A549 (cell line): ENCODE measurements at regions not wholly inside any gene's neighbourhood (a gene's known extent, or its start where the extent isn't known, plus 50 kb on each side); places are given as distances from the start of the nearest gene placed in this dataset.

ENCODE experiments used
- ATAC-seq, 2 experiments: fragments of 200-7000 bp in 1 of 2; fragments of >200 bp in 1 of 2; cut with Nextera tagmentation in 1 of 2; cut with Tn5 transposase in 1 of 2; 3 replicates each; pipeline versions ENCODE4 v1.8.0 to v1.9.1; 2018 to 2020; ENCODE audit warnings: mild to moderate bottlenecking in 1 of 2, moderate library complexity in 1 of 2
- CTCF ChIA-PET: fragments of 300-600 bp; sonication (Branson Sonifier 250); formaldehyde crosslinking; extraction: SDS; loops from one replicate; lab custom pipeline; 2021; ENCODE audit warnings: antibody characterized with exemption, inconsistent platforms; lab: Yijun Ruan, JAX
- POLR2A ChIA-PET: fragments of 350-600 bp; formaldehyde crosslinking; extraction: SDS; loops from one replicate; lab custom pipeline; 2021; ENCODE audit warnings: antibody characterized with exemption, inconsistent platforms; lab: Yijun Ruan, JAX
- DNase-seq, 2 experiments: peaks; one replicate each; pipeline versions ENCODE4 v3.0.0 to v3.0.0-alpha.2; 2011 to 2016; ENCODE audit warnings: low read depth in 1 of 2, low spot score in 1 of 2
- FAIRE-seq: peaks from 2 replicates; lab custom pipeline; 2011; peaks lifted over from hg19 to GRCh38; lab: Jason Lieb, UNC
- H3K27ac ChIP-seq, 2 experiments: fragments of >200 bp; sonication (Bioruptor Twin); formaldehyde crosslinking; 3 replicates each; pipeline ENCODE4 v1.5.1; 2016 to 2017
- H3K4me1 ChIP-seq: fragments of >200 bp; sonication (Bioruptor Twin); formaldehyde crosslinking; 3 replicates; pipeline ENCODE4 v1.6.1; 2016
- H3K4me2 ChIP-seq: fragments of >200 bp; sonication (Bioruptor Twin); formaldehyde crosslinking; 3 replicates; pipeline ENCODE4 v1.6.1; 2016
- H3K4me3 ChIP-seq: fragments of >200 bp; sonication (Bioruptor Twin); formaldehyde crosslinking; 3 replicates; pipeline ENCODE4 v1.5.1; 2016
- H3K9me3 ChIP-seq: fragments of >200 bp; sonication (Bioruptor Twin); formaldehyde crosslinking; 3 replicates; pipeline ENCODE4 v1.6.1; 2016
- BHLHE40 ChIP-seq: IDR thresholded peaks from 2 replicates; pipeline ENCODE4 v1.6.1; 2012; ENCODE audit warnings: low read depth, low read length, inconsistent platforms
- CEBPB ChIP-seq, 2 experiments: fragments of >200 bp in 1 of 2; sonication (Bioruptor Twin) in 1 of 2; formaldehyde crosslinking in 1 of 2; IDR thresholded peaks; 2 replicates each; pipeline ENCODE4 v1.6.1; 2012 to 2016
- CHD2 ChIP-seq: fragments of 150-350 bp; IDR thresholded peaks from 2 replicates; pipeline ENCODE4 v1.6.1; 2014; ENCODE audit warnings: low read length; ENCODE audit not compliant: partially characterized antibody
- HEYL ChIP-seq: fragments of 250-450 bp; sonication (Bioruptor Pico); IDR thresholded peaks from 2 replicates; pipeline ENCODE4 v1.8.0; 2021; ENCODE audit warnings: mild to moderate bottlenecking, moderate library complexity
- HOXA7 ChIP-seq: fragments of 250-450 bp; sonication (Bioruptor Pico); IDR thresholded peaks from 2 replicates; pipeline ENCODE4 v1.5.0; 2020; ENCODE audit warnings: mild to moderate bottlenecking, moderate library complexity
- HOXB5 ChIP-seq: fragments of 250-450 bp; sonication (Bioruptor Pico); IDR thresholded peaks from 2 replicates; pipeline ENCODE4 v1.5.0; 2020; ENCODE audit warnings: mild to moderate bottlenecking, moderate library complexity
- KDM1A ChIP-seq: fragments of 200-600 bp; sonication (generic); IDR thresholded peaks from 2 replicates; pipeline ENCODE4 v1.6.1; 2016; ENCODE audit warnings: low read depth, mild to moderate bottlenecking
- KDM5A ChIP-seq: fragments of 200-600 bp; sonication (generic); IDR thresholded peaks from 2 replicates; pipeline ENCODE4 v1.6.1; 2016; ENCODE audit warnings: antibody characterized with exemption, mild to moderate bottlenecking
- MAX ChIP-seq: IDR thresholded peaks from 2 replicates; pipeline ENCODE4 v1.6.1; 2012
- PHF8 ChIP-seq: fragments of 200-600 bp; sonication (generic); IDR thresholded peaks from 2 replicates; pipeline ENCODE4 v1.6.1; 2016; ENCODE audit warnings: low read depth, mild to moderate bottlenecking, antibody characterized with exemption, moderate library complexity, borderline replicate concordance
- RARB ChIP-seq: fragments of 250-450 bp; sonication (Bioruptor Pico); IDR thresholded peaks from 2 replicates; pipeline ENCODE4 v1.8.0; 2021; ENCODE audit warnings: mild to moderate bottlenecking, moderate library complexity
- REST ChIP-seq: fragments of 200-600 bp; sonication (generic); IDR thresholded peaks from 2 replicates; pipeline ENCODE4 v1.6.1; 2016; ENCODE audit warnings: antibody characterized with exemption, mild to moderate bottlenecking, moderate library complexity
- RNF2 ChIP-seq: fragments of 200-600 bp; sonication (generic); IDR thresholded peaks from 2 replicates; pipeline ENCODE4 v1.6.1; 2016; ENCODE audit warnings: low read depth, mild to moderate bottlenecking, antibody characterized with exemption, moderate library complexity, borderline replicate concordance
- TFCP2L1 ChIP-seq: fragments of 250-450 bp; sonication (Bioruptor Pico); IDR thresholded peaks from 2 replicates; pipeline ENCODE4 v1.5.0; 2021; ENCODE audit warnings: mild to moderate bottlenecking
- USF2 ChIP-seq: fragments of 450-650 bp; IDR thresholded peaks from 2 replicates; pipeline ENCODE4 v1.6.1; 2014; ENCODE audit warnings: antibody characterized with exemption
- ZNF302 ChIP-seq: fragments of 250-450 bp; sonication (Bioruptor Pico); IDR thresholded peaks from 2 replicates; pipeline ENCODE4 v1.9.0; 2021; ENCODE audit warnings: inconsistent platforms, mild to moderate bottlenecking, moderate library complexity
- WGBS: methylation state at CpG from one replicate; pipeline ENCODE4 v1.1.6; 2017; ENCODE audit errors: missing lambda C conversion rate; 5-methylcytosine and 5-hydroxymethylcytosine counted together
- TF ChIP-seq, protein P1 (sequence below): fragments of 250-450 bp; sonication (Bioruptor Pico); IDR thresholded peaks from 2 replicates; pipeline ENCODE4 v1.5.0; 2020; ENCODE audit warnings: low read depth, mild to moderate bottlenecking, moderate library complexity

DNA sequence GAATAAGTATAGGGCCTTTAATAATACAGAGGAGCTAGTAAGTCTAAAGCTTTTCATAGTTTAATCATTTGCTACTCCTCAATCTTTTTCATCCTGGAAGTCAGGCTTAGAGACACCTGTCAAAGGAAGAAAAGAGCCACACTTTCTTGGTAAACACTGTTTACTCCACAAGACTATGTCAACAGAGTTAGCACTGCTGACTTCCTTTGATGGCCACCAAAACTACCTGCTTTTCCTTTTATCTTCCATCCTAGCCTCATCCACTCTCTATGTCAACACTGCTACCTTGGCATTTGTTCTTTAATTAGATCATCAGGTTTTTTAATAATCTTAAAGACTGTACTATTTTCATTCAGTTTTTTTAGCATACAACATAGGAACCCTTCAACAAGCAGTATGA is 106.2 kb downstream of the ELAPOR2 start:
- CTCF ChIA-PET: no interaction called here
- POLR2A ChIA-PET: no interaction called here
- TF ChIP-seq HEYL (CRISPR knock-in tag) (no peak), CHD2 (no peak), PHF8 (no peak), KDM5A (no peak), RNF2 (no peak), REST (no peak), ZNF302 (CRISPR knock-in tag) (no peak), MAX (no peak)
- TF ChIP-seq, protein P1, sequence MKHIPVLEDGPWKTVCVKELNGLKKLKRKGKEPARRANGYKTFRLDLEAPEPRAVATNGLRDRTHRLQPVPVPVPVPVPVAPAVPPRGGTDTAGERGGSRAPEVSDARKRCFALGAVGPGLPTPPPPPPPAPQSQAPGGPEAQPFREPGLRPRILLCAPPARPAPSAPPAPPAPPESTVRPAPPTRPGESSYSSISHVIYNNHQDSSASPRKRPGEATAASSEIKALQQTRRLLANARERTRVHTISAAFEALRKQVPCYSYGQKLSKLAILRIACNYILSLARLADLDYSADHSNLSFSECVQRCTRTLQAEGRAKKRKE (CRISPR knock-in tag): no peak
- Histone ChIP-seq H3K27ac (no peak overlapping the region), H3K4me2 (no peak overlapping the region), H3K9me3 (no peaks in the 10 kb centered on the region), H3K4me1 (no peaks in the 10 kb centered on the region), H3K4me3 (no peak overlapping the region)
- no peak for FAIRE-seq
- no peak for DNase-seq
- no peak for ATAC-seq

- no peaks in the 10 kb centered on the region for H3K4me1 ChIP-seq
- DNase-seq (no peak), FAIRE-seq (no peak), ATAC-seq (no peak)
- ChIA-PET POLR2A (no interaction called here), CTCF (interaction anchor here (0.6 kb wide), 1 partner anchor 351 kb away, joined by 6 read pairs; no protein-coding TSS in a partner anchor)
- no peaks in the 10 kb centered on the region for H3K9me3 ChIP-seq
- H3K27ac ChIP-seq: no peak overlapping the region
- TF ChIP-seq CEBPB (IDR thresholded peaks at IDR 0.05) (no peak), BHLHE40 (no peak), USF2 (no peak), KDM5A (no peak)
- H3K4me3 ChIP-seq: no peak overlapping the region
- no peak overlapping the region for H3K4me2 ChIP-seq
Observed at GRCh38 chr7:86951895-86952294, 107.6 kb downstream of the ELAPOR2 start.

- FAIRE-seq (no peak), DNase-seq (no peak), ATAC-seq (no peak)
- TF ChIP-seq RARB (CRISPR knock-in tag) (no peak), USF2 (no peak), KDM1A (no peak), HOXB5 (CRISPR knock-in tag) (no peak), TFCP2L1 (no peak), HOXA7 (no peak)
- ChIA-PET CTCF (interaction anchor here (1.3 kb wide), 1 partner anchor 197 kb away, joined by 5 read pairs; no protein-coding TSS in a partner anchor), POLR2A (interaction anchor here (0.6 kb wide), 1 partner anchor 211 kb away, joined by 4 read pairs; no protein-coding TSS in a partner anchor)
- Histone ChIP-seq H3K4me1 (no peaks in the 10 kb centered on the region), H3K9me3 (no peaks in the 10 kb centered on the region), H3K4me3 (no peak overlapping the region), H3K27ac (no peak overlapping the region), H3K4me2 (no peak overlapping the region)
- WGBS: 96% methylated on average over 1 of the region's 1 CpG
Observed at GRCh38 chr7:86950944-86951343, 108.5 kb downstream of the ELAPOR2 start.
